CD4-positive, alpha-beta T cell treated with Interleukin-15 for 4 hours (primary cell): ENCODE measurements at regions not wholly inside any gene's neighbourhood (a gene's known extent, or its start where the extent isn't known, plus 50 kb on each side); places are given as distances from the start of the nearest gene placed in this dataset.
"Not testable (repeated sequence)": the region's sequence is repeated elsewhere in the genome, so short reads cannot be mapped to it uniquely, and the experiment has no call there.

Experiments
- DNase-seq: peaks from one replicate; pipeline ENCODE4 v3.0.0-alpha.2; 2020; ENCODE audit warnings: low spot score

GRCh38 chr10:2920168-2920567 lies 147.2 kb upstream of the PFKP start:
- no peak for DNase-seq

- DNase-seq = no peak
These were observed 148.3 kb upstream of the PFKP start for GRCh38 chr10:2919016-2919415.

DNA sequence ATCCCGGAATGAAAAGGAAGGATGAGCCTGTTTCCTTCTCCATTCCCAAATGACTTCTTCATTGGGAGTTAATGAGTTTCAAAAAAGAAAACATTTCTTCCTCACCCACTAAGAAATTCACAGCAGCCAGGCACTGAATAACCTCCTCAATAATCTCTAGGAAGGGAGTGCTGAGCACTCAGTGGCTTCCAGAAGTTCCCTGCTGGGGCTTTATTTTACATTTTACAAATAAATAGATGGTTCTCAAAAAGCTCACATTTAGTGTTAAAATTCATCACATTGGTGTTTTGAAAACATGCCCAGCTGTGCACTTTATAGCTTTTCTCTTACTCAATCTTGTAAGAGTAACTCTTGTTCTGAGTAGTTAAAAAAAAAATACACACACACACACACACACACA lies 148.9 kb upstream of the PFKP start:
- DNase-seq = no peak

GRCh38 chr10:2917926-2918325 lies 149.4 kb upstream of the PFKP start:
- DNase-seq = no peak

GRCh38 chr10:2915412-2915811 lies 151.9 kb upstream of the PFKP start:
- no peak for DNase-seq

DNA sequence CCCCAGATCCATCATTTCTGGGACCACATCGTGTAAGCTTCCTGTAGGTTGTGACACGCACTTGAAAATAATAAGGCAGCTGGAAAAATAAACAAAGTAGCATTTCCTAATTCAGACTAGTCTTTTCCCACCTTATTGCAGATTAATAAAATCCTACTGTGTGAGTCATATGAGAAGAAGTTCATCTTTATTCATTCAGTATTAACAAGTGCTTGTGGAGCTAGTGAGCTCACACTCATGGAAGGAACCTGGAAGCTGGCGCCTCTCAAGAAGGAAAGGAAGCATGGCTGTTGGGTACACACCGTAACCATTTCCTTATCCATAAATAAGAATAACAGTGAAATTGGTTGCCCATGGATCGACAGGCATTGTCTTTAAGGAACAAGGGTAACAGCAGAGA lies 152.6 kb upstream of the PFKP start:
- DNase-seq = no peak

- no peak for DNase-seq
These were observed 153.9 kb upstream of the PFKP start for GRCh38 chr10:2913474-2913873.

GRCh38 chr10:2910656-2911055 lies 156.7 kb upstream of the PFKP start:
- no peak for DNase-seq

DNA sequence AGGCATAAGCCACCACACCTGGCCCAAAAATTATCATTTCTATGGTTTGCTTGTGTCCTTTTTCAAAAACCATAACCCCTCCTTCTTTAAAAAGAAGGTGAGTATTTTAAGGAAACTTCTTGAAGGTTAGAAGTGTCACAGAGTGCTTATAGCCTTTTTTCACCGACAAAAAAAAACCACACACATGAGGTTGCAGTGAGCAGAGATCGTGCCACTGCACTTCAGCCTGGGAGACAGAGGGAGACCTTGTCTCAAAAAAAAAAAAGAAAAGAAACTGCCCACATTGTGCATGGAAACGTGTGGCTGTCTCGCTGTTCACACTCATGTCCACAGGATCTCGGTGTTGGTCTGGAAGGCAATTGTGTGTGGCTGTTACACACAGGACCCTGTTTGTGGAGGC lies 157.4 kb upstream of the PFKP start:
- DNase-seq = no peak

- peak; percentile 1 for DNase-seq
These were observed 158.3 kb upstream of the PFKP start for GRCh38 chr10:2908851-2909630.

DNA sequence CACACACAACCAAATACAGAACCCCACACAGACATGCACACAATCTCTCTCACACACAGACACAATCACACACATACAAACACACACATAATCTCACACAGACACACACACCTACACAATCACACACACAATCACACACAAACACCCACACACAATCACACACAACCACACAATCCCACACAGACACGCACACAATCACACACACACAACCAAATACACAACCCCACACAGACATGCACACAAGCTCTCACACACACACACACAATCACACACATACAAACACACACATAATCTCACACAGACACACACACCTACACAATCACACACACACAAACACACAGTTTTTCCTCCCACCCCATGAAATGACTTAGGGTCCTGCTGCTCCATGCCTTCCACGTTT lies 160.4 kb upstream of the PFKP start:
- no peak for DNase-seq

GRCh38 chr10:2905851-2906250 lies 161.5 kb upstream of the PFKP start:
- no peak for DNase-seq

DNA sequence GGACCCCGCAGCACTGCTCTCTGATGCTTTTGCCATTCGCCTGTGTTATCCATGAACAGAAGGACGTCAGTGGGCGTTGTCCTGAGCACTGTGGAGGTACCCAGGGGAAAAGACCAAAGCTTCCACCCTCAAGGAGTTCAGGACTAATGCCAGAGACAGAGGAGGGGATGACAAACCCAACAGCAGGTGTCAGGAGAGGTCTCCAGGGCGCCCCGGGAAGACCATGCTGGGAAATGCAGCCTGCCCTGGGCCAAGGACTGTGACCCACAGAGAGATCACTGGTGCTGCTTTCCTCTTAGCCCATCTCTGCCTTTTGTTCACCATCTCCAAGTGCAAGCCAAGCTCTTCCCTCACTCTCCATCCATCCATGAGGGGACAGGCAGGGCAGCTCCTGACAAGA lies 166.8 kb upstream of the PFKP start:
- no peak for DNase-seq

DNA sequence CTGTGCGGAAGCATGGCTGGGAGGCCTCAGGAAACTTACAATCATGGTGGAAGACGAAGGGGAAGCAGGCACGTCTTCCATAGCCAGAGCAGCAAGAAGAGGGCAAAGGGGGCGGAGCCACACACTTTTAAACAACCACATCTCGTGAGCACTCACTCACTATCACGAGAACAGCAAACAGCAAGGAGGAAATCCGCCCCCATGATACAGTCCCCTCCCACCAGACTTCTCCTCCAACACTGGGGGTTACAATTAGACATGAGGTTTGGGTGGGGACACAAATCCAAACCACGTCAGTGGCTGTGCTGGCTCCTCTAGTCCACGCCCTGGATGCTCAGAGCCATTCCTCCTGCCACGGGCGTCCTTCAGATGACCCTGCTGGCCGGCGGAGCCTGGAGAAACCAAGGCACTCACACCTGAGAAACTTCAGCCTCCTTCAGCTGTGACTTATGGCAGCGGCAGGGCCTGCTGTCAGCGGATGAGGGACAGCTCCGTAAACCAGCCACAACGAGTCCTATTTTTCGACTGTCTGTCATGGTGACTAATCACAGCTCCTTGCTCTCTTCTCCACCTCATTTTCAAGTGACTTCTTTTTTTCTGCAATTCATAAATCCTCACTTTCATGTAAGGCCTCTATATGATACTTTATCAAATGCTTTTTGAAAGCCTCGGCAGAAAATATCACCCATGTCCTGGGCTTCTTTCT lies 167.9 kb upstream of the PFKP start:
- DNase-seq = no peak

GRCh38 chr10:2898509-2898860 lies 168.9 kb upstream of the PFKP start:
- no peak for DNase-seq

- no peak for DNase-seq
These were observed 169.5 kb upstream of the PFKP start for GRCh38 chr10:2897619-2898508.

GRCh38 chr10:2896334-2896733 lies 171.0 kb upstream of the PFKP start:
- DNase-seq = not testable (repeated sequence)

DNA sequence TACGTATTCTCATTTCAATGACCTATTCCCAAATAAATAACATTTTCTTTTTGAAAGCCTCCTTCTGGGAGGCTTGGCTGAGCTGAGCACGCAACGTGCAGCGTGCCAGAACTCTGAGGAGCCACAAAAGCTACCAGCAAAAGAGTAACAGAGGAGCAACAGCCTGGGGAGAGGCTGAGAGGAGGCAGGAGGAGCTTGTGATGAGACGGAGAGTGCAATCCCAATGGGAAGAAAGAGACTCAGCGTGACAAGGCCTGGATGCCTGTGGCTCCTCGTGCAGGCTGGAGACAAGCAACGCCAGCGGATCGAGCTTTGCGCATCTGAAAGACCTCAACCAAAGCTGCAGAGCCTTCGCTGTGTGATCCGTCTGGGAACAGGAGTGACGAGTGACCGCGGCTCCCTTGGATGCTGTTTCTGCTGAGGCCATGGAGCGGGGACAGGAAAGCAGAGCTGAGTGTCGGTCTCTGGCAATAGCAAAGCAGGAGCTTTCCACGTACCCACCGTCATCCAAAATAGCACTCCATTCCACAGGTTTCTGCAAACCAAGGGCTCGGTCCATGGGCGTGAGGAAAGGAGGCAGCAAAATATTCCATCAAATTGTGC lies 171.7 kb upstream of the PFKP start:
- DNase-seq = no peak

DNA sequence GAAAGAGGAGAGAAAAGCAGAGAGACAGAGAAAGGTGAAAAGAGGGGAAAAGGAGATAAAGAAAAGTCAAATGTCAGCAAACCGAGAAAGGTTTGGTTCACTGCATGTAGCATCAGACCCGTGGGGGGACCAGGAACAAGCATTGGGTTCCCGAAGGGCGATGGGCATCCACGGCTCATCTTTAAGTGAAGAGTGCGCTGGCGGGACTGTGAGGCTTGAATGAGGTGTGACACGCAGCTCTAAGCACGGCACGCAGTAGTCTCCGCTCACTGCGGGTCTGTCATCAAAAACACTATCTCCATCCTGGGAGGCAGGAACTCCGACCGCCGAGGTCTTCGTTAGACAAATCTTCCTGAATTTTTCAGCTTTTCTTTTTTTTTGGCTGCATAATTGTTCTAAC lies 173.4 kb upstream of the PFKP start:
- DNase-seq = no peak

DNA sequence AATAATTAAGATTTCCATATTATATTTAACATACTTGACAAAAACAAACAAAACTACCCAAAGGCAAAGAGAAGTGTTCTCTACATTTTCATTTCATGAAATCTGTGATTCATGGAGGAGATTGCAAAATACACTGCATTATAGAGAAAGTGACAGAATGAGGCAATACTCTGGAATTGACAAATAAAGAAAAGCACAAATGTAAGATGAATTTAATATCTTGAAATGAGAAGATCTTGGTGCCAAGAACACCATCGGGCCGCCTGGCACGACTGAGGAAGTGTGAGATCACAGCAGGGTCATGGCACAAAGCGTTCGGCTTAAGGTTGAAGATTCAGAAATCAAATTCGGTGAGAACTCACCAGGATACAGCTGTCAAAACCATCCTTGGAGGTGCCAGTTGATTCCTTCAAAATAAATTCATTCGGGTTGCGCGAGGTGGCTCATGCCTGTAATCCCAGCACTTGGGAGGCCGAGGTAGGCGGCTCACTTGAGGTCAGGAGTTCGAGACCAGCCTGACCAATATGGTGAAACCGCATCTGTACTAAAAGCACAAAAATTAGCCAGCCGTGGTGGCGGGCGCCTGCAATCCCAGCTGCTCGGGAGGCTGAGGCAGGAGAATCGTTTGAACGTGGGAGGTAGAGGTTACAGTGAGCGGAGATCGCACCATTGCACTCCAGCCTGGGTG lies 174.0 kb upstream of the PFKP start:
- DNase-seq = no peak

DNA sequence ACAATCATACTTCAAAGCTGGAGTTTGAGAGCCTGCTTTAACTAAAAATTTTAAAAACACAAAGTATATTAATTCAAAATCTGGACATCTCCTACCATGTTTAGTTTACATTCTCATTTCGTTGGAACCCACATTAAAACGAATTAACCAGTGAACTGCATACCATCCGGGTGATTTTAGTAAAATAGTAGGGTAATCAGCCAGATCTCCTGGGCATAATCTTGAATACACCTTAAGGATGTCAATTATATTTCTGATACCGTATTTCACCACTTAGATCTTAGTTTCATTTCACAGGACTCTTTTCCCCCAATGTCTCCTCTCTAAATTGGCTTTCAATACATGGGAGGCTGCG lies 175.6 kb upstream of the PFKP start:
- DNase-seq = no peak
